ENCODE measurements at regions not wholly inside any gene's neighbourhood (a gene's known extent, or its start where the extent isn't known, plus 50 kb on each side); places are given as distances from the start of the nearest gene placed in this dataset.

- TF ChIP-seq POLR2A (IDR thresholded peaks at IDR 0.05) = no peak
- TF ChIP-seq, protein P1, sequence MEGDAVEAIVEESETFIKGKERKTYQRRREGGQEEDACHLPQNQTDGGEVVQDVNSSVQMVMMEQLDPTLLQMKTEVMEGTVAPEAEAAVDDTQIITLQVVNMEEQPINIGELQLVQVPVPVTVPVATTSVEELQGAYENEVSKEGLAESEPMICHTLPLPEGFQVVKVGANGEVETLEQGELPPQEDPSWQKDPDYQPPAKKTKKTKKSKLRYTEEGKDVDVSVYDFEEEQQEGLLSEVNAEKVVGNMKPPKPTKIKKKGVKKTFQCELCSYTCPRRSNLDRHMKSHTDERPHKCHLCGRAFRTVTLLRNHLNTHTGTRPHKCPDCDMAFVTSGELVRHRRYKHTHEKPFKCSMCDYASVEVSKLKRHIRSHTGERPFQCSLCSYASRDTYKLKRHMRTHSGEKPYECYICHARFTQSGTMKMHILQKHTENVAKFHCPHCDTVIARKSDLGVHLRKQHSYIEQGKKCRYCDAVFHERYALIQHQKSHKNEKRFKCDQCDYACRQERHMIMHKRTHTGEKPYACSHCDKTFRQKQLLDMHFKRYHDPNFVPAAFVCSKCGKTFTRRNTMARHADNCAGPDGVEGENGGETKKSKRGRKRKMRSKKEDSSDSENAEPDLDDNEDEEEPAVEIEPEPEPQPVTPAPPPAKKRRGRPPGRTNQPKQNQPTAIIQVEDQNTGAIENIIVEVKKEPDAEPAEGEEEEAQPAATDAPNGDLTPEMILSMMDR (IDR thresholded peaks at IDR 0.05) = no peak
Observed at GRCh38 chr9:71242081-71242480, 120.7 kb upstream of the TRPM3 start.

Measured in Peyer's patch (tissue), 4 donors.